ENCODE measurements at regions not wholly inside any gene's neighbourhood (a gene's known extent, or its start where the extent isn't known, plus 50 kb on each side); places are given as distances from the start of the nearest gene placed in this dataset.

GRCh38 chr2:212898011-212898410, 253.4 kb downstream of the IKZF2 start:
- TF ChIP-seq CTCF (conservative IDR thresholded peaks at IDR 0.05; ENCODE audit: low read length) (no peak), EZH2phosphoT487 (IDR thresholded peaks at IDR 0.05; ENCODE audit: borderline replicate concordance) (no peak)
